GM23248 (cell line): ENCODE measurements at regions not wholly inside any gene's neighbourhood (a gene's known extent, or its start where the extent isn't known, plus 50 kb on each side); places are given as distances from the start of the nearest gene placed in this dataset.

Experiments
- EZH2 ChIP-seq: fragments of 200-600 bp; sonication (generic); IDR thresholded peaks from 2 replicates; pipeline ENCODE4 v1.6.1; 2018; ENCODE audit warnings: antibody characterized with exemption, mild to moderate bottlenecking; ENCODE audit not compliant: insufficient read depth, poor library complexity, severe bottlenecking
- EZH2phosphoT487 ChIP-seq: fragments of 200-600 bp; sonication (generic); IDR thresholded peaks from 2 replicates; pipeline ENCODE4 v1.6.1; 2018; ENCODE audit warnings: antibody characterized with exemption, moderate library complexity, mild to moderate bottlenecking, low read depth; ENCODE audit not compliant: insufficient read depth

GRCh38 chr1:58997060-58997411 is 213.2 kb upstream of the JUN start:
- TF ChIP-seq EZH2phosphoT487 (no peak), EZH2 (no peak)
